ENCODE measurements at regions not wholly inside any gene's neighbourhood (a gene's known extent, or its start where the extent isn't known, plus 50 kb on each side); places are given as distances from the start of the nearest gene placed in this dataset.

DNA sequence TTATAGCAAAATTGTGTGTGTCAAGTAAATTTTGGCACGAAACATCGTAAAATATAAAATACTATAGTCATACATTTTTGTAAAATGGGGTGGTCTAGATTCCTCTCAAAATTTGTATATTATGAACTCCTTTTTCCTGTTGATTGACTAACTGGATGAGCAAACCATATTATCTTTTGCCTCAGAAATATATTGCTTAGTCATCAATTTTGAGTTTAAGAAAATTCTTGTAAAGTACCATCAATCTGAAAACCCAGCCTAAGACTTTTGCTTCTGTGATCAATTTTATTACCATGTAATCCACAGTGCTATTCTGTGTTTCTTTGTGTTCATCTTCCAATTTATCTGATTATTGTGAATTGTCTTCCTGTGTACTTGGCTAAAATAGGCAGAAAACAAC lies 98.0 kb upstream of the PCDH18 start:
- Histone ChIP-seq H3K27me3 (ENCODE audit: control insufficient read depth in 1 of 2, insufficient read depth in 2 of 2, low read length in 2 of 2) (no peaks in the 10 kb centered on the region), H3K9me3 (ENCODE audit: control insufficient read depth in 2 of 2, insufficient read depth in 1 of 2, low read depth in 1 of 2, low read length in 1 of 2) (peaks cover 0 to 2% of the 10 kb centered on the region in 2 donors), H3K4me1 (ENCODE audit: control insufficient read depth in 2 of 2, insufficient read depth in 2 of 2, low read length in 1 of 2) (no peaks in the 10 kb centered on the region), H3K36me3 (ENCODE audit: control insufficient read depth in 2 of 2, insufficient read depth in 2 of 2, low read length in 1 of 2) (no peaks in the 10 kb centered on the region), H3K27ac (ENCODE audit: low read depth in 2 of 2, low read length in 1 of 2) (no peak overlapping the region), H3K4me3 (ENCODE audit: low read depth in 1 of 2, low read length in 2 of 2) (no peak overlapping the region)
- WGBS, 2 donors, result 95 to 99% methylated on average over 2 of the region's 2 CpGs

DNA sequence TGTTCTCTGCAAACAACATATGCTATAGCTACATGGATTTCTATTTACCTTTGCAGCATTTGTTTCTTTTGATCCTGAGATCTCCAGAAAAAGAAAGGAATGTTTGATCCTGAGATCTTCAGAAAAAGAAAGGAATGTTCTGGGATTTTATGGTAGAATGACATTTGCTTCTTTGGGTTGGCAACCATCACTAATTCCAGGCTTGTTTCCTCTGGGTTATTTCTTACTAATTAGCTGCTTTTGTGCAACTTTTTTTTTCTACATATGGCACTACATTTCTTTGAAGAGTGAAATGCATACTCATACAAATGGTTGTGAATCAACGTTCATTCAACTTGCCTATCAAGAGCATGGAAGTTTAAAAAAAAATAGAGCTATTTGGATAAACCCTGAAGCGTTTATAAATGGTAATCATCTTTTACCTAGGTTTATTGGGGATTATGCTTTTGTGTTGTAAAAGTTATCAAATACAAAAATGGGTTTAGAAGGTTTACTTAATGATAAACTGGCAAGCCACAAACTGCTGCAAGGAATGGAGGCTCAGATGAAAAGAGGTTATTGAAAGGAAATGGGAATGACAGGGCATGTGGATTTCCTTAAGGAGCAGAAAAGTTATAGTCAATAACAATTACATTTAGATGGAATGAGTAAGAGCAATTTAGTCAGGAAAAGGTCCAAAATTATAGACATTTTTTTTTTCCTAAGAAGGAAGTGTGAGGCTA lies 95.6 kb upstream of the PCDH18 start:
- 42 to 53% methylated on average over 2 of the region's 2 CpGs for WGBS, 2 donors
- no peaks in the 10 kb centered on the region for H3K27me3 ChIP-seq (ENCODE audit: control insufficient read depth in 1 of 2, insufficient read depth in 2 of 2, low read length in 2 of 2)
- H3K36me3 ChIP-seq (ENCODE audit: control insufficient read depth in 2 of 2, insufficient read depth in 2 of 2, low read length in 1 of 2), result no peaks in the 10 kb centered on the region
- H3K9me3 ChIP-seq (ENCODE audit: control insufficient read depth in 2 of 2, insufficient read depth in 1 of 2, low read depth in 1 of 2, low read length in 1 of 2), result peaks cover 0 to 2% of the 10 kb centered on the region in 2 donors
- no peaks in the 10 kb centered on the region for H3K4me1 ChIP-seq (ENCODE audit: control insufficient read depth in 2 of 2, insufficient read depth in 2 of 2, low read length in 1 of 2)
- H3K27ac ChIP-seq (ENCODE audit: low read depth in 2 of 2, low read length in 1 of 2), result no peak overlapping the region
- H3K4me3 ChIP-seq (ENCODE audit: low read depth in 1 of 2, low read length in 2 of 2), result no peak overlapping the region

DNA sequence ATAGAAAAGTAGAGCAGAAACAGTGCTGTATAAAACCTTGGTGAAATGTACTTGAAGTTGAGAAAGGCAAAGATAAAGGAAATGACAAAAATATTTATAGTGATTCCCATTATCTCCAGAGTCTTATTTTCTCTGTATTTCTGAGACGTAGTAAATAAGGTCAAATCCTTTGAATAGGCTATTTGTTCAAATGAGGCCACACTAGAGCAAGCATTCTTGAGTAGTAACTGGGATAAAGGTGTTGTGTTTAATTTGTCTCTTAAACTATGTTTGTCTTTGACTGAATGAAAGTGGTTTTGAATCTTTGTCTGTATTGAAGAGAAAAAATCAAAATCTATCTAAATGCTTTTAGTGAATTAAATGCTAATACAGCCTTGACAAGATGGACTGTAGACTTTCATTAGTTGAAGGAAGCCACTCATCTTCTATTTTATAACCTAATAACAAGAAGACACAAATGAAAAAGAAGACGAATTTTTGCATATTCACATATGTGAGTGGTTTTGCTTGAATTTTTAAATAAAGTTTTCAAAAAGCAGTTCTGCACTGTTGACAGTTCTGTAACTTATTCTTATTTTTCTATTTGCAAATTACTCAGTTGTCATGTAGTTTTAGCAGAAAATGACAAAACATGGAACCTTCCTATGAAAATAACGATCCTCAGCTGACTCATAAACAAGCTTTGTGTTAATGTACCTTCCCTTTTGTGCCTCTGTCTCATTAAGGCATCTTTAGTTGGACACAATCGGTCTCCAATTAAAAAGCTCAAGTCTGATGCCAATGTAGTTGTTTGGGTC lies 94.8 kb upstream of the PCDH18 start:
- H3K4me1 ChIP-seq (ENCODE audit: control insufficient read depth in 2 of 2, insufficient read depth in 2 of 2, low read length in 1 of 2), result no peaks in the 10 kb centered on the region
- H3K36me3 ChIP-seq (ENCODE audit: control insufficient read depth in 2 of 2, insufficient read depth in 2 of 2, low read length in 1 of 2), result no peaks in the 10 kb centered on the region
- no peak overlapping the region for H3K27ac ChIP-seq (ENCODE audit: low read depth in 2 of 2, low read length in 1 of 2)
- 63 to 64% methylated on average over 4 of the region's 4 CpGs for WGBS, 2 donors
- no peaks in the 10 kb centered on the region for H3K27me3 ChIP-seq (ENCODE audit: control insufficient read depth in 1 of 2, insufficient read depth in 2 of 2, low read length in 2 of 2)
- H3K4me3 ChIP-seq (ENCODE audit: low read depth in 1 of 2, low read length in 2 of 2), result no peak overlapping the region
- no peaks in the 10 kb centered on the region for H3K9me3 ChIP-seq (ENCODE audit: control insufficient read depth in 2 of 2, insufficient read depth in 1 of 2, low read depth in 1 of 2, low read length in 1 of 2)

DNA sequence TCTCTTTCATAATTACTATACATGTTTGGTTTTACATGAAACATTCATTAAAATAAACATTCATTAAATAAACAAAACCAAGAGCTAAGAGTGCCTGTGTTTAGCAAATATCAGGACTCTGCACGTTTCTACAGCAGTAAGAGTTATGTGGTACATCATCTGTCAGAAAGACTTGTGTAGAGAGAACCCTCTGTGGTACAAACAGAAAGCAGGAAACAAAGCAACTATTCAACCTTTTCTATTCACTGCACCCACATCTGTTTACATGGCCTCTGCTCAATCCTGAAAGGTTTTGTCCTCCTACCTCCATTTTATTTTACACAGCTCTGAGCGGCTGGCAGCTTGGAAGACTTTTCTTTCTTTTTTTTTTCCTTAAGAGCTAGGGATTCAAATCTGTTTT lies 90.7 kb upstream of the PCDH18 start:
- Histone ChIP-seq H3K36me3 (ENCODE audit: control insufficient read depth in 2 of 2, insufficient read depth in 2 of 2, low read length in 1 of 2) (no peaks in the 10 kb centered on the region), H3K4me3 (ENCODE audit: low read depth in 1 of 2, low read length in 2 of 2) (no peak overlapping the region), H3K9me3 (ENCODE audit: control insufficient read depth in 2 of 2, insufficient read depth in 1 of 2, low read depth in 1 of 2, low read length in 1 of 2) (no peaks in the 10 kb centered on the region), H3K4me1 (ENCODE audit: control insufficient read depth in 2 of 2, insufficient read depth in 2 of 2, low read length in 1 of 2) (no peaks in the 10 kb centered on the region), H3K27ac (ENCODE audit: low read depth in 2 of 2, low read length in 1 of 2) (no peak overlapping the region), H3K27me3 (ENCODE audit: control insufficient read depth in 1 of 2, insufficient read depth in 2 of 2, low read length in 2 of 2) (no peaks in the 10 kb centered on the region)
- 43 to 57% methylated on average over 2 of the region's 2 CpGs for WGBS, 2 donors

DNA sequence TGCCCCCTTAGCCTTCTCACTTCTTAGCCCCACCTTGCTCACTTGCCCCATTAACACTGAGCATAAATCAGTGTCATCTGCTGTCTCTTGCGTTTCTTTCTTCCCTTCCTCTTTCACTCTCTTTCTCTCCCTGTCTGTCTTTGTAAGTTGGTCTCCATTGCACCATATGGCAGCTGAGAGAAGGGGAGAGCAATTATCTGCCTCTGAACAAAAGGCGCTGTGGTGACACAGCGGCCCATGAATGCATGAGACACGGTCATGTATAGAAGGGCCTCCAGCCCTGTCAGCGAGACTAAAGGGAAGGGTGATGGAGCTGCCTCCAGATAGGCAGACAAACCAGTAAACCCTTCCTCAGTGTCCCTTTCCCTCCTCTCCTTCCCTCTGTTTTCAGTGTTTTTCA lies 88.8 kb upstream of the PCDH18 start:
- Histone ChIP-seq H3K4me1 (ENCODE audit: control insufficient read depth in 2 of 2, insufficient read depth in 2 of 2, low read length in 1 of 2) (no peaks in the 10 kb centered on the region), H3K4me3 (ENCODE audit: low read depth in 1 of 2, low read length in 2 of 2) (no peak overlapping the region), H3K27me3 (ENCODE audit: control insufficient read depth in 1 of 2, insufficient read depth in 2 of 2, low read length in 2 of 2) (no peaks in the 10 kb centered on the region), H3K27ac (ENCODE audit: low read depth in 2 of 2, low read length in 1 of 2) (no peak overlapping the region), H3K36me3 (ENCODE audit: control insufficient read depth in 2 of 2, insufficient read depth in 2 of 2, low read length in 1 of 2) (no peaks in the 10 kb centered on the region), H3K9me3 (ENCODE audit: control insufficient read depth in 2 of 2, insufficient read depth in 1 of 2, low read depth in 1 of 2, low read length in 1 of 2) (no peaks in the 10 kb centered on the region)
- WGBS, 2 donors, result 74 to 84% methylated on average over 5 of the region's 5 CpGs

DNA sequence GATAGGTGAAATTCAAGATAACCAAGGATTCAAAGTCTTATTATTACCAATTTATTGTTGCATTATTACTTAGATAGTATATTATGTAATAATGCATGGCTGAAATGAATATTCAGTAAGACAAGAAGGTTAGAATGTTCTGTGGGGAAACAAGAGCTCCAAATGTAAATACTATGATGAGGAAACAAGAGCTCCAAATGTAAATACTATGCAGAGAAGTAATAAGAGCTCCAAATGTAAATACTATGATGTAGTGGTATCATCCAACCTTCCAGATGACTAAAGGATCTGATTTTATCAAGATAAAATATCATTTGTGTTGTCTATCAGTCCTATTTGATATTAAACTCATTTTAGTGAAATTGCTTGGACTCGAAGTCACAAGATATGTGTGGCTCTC lies 82.2 kb upstream of the PCDH18 start:
- WGBS, 2 donors, result 93 to 96% methylated on average over 1 of the region's 1 CpG
- H3K27me3 ChIP-seq (ENCODE audit: control insufficient read depth in 1 of 2, insufficient read depth in 2 of 2, low read length in 2 of 2), result no peaks in the 10 kb centered on the region
- H3K9me3 ChIP-seq (ENCODE audit: control insufficient read depth in 2 of 2, insufficient read depth in 1 of 2, low read depth in 1 of 2, low read length in 1 of 2), result no peaks in the 10 kb centered on the region
- no peak overlapping the region for H3K4me3 ChIP-seq (ENCODE audit: low read depth in 1 of 2, low read length in 2 of 2)
- no peaks in the 10 kb centered on the region for H3K36me3 ChIP-seq (ENCODE audit: control insufficient read depth in 2 of 2, insufficient read depth in 2 of 2, low read length in 1 of 2)
- no peak overlapping the region for H3K27ac ChIP-seq (ENCODE audit: low read depth in 2 of 2, low read length in 1 of 2)
- no peaks in the 10 kb centered on the region for H3K4me1 ChIP-seq (ENCODE audit: control insufficient read depth in 2 of 2, insufficient read depth in 2 of 2, low read length in 1 of 2)

DNA sequence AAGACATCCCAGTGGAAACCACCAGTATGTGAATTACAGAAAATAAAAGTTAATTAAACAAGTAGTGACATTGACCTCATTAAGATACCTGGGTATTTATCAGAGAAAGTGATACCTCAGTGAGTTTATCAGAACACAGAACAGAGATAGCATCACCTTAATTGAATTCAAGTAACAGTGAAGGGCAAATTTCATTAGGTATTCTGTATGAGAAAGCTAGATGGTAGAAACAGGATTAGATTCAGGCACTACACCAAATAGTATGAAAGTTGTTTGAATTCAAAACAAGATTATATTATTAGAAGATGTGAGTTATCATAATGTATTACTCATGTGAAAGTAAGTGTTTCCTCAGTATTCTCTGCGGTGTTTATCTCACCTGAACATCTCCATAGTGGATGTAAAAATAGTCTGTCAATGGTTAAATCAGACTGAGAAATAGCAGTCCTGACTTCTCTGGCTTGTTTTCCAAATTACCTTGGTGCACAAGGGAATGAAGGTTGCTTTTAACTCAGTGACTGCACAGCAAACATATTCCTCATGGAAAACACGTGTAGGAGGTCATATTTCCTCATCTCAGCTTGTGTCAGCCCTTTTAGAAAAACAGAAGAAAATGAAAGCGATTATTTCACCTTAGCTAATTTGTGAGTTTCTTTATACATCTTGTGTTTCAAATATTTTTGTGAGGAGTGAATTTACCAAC lies 79.9 kb upstream of the PCDH18 start:
- Histone ChIP-seq H3K4me1 (ENCODE audit: control insufficient read depth in 2 of 2, insufficient read depth in 2 of 2, low read length in 1 of 2) (no peaks in the 10 kb centered on the region), H3K27ac (ENCODE audit: low read depth in 2 of 2, low read length in 1 of 2) (no peak overlapping the region), H3K27me3 (ENCODE audit: control insufficient read depth in 1 of 2, insufficient read depth in 2 of 2, low read length in 2 of 2) (no peaks in the 10 kb centered on the region), H3K36me3 (ENCODE audit: control insufficient read depth in 2 of 2, insufficient read depth in 2 of 2, low read length in 1 of 2) (no peaks in the 10 kb centered on the region), H3K9me3 (ENCODE audit: control insufficient read depth in 2 of 2, insufficient read depth in 1 of 2, low read depth in 1 of 2, low read length in 1 of 2) (no peaks in the 10 kb centered on the region), H3K4me3 (ENCODE audit: low read depth in 1 of 2, low read length in 2 of 2) (no peak overlapping the region)
- 43 to 69% methylated on average over 3 of the region's 3 CpGs for WGBS, 2 donors

DNA sequence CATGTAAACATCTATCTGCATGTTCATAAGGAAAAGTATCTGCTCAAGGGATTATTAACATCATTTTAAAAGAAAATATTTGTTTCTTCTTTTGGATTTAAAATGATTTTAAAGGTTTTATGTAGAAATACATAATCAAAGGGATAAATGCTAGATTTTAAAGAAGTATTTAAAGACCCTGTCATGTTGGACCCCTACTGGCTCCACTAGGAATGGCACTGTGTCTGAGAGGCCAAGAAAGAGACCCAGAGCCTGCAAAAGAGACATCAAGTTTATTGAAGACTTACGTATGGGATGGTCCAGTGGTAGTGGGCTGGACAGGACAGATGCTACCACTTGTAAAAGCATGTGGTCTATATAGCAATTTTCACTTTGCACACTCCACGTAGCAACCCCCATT lies 78.7 kb upstream of the PCDH18 start:
- H3K36me3 ChIP-seq (ENCODE audit: control insufficient read depth in 2 of 2, insufficient read depth in 2 of 2, low read length in 1 of 2), result no peaks in the 10 kb centered on the region
- WGBS, 2 donors, result 81 to 89% methylated on average over 2 of the region's 2 CpGs
- no peaks in the 10 kb centered on the region for H3K4me1 ChIP-seq (ENCODE audit: control insufficient read depth in 2 of 2, insufficient read depth in 2 of 2, low read length in 1 of 2)
- no peaks in the 10 kb centered on the region for H3K9me3 ChIP-seq (ENCODE audit: control insufficient read depth in 2 of 2, insufficient read depth in 1 of 2, low read depth in 1 of 2, low read length in 1 of 2)
- no peak overlapping the region for H3K27ac ChIP-seq (ENCODE audit: low read depth in 2 of 2, low read length in 1 of 2)
- no peaks in the 10 kb centered on the region for H3K27me3 ChIP-seq (ENCODE audit: control insufficient read depth in 1 of 2, insufficient read depth in 2 of 2, low read length in 2 of 2)
- no peak overlapping the region for H3K4me3 ChIP-seq (ENCODE audit: low read depth in 1 of 2, low read length in 2 of 2)

DNA sequence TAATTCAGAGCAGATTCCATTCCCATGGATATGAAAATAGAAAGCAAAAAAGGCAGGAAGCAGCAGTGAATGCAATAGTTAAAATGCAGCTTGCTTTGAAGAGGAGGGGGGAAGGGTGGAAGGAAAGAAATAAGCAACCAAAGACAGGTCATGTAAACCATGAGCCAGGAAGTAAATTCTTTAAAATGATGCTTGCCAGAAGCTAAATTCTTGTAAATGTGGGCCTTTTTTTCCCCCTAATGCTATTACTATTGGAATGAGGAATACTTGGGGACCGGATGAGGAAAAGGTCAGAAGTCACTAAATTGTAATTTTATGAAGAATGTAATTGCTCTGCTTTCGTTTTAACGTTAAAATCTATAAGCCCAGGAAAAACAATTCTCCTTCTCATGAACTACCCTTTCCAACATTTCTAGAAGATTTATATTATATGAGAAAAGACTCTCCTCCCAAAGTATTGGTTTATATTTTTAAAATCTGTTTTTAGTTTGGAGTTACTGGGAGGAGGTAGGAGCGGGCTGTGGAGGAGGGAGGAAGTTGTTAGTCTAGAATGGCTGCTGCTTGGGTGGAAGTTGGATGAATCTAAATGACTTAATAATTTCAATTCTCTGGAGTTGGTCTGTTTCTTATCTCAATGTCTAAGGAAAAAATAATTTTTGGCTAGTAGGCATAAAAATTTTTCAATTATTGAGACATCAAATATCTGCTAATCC lies 77.6 kb upstream of the PCDH18 start:
- Histone ChIP-seq H3K9me3 (ENCODE audit: control insufficient read depth in 2 of 2, insufficient read depth in 1 of 2, low read depth in 1 of 2, low read length in 1 of 2) (no peaks in the 10 kb centered on the region), H3K27me3 (ENCODE audit: control insufficient read depth in 1 of 2, insufficient read depth in 2 of 2, low read length in 2 of 2) (no peaks in the 10 kb centered on the region), H3K36me3 (ENCODE audit: control insufficient read depth in 2 of 2, insufficient read depth in 2 of 2, low read length in 1 of 2) (no peaks in the 10 kb centered on the region), H3K27ac (ENCODE audit: low read depth in 2 of 2, low read length in 1 of 2) (no peak overlapping the region), H3K4me1 (ENCODE audit: control insufficient read depth in 2 of 2, insufficient read depth in 2 of 2, low read length in 1 of 2) (no peaks in the 10 kb centered on the region), H3K4me3 (ENCODE audit: low read depth in 1 of 2, low read length in 2 of 2) (no peak overlapping the region)
- WGBS, 2 donors, result 53 to 54% methylated on average over 4 of the region's 4 CpGs

All from esophagus (tissue), 2 donors.